Keratinocyte (primary cell): ENCODE measurements at regions not wholly inside any gene's neighbourhood (a gene's known extent, or its start where the extent isn't known, plus 50 kb on each side); places are given as distances from the start of the nearest gene placed in this dataset.

Experiments used
- DNase-seq: peaks from one replicate; pipeline ENCODE4 v3.0.0-alpha.2; 2011; ENCODE audit warnings: low read depth, missing footprints, low spot score
- FAIRE-seq: peaks from 2 replicates; lab custom pipeline; 2011; peaks lifted over from hg19 to GRCh38; lab: Jason Lieb, UNC
- H2AFZ ChIP-seq: 2 replicates; pipeline ENCODE4 v1.6.0; 2012; ENCODE audit warnings: low read length, control low read depth, inconsistent platforms; ENCODE audit not compliant: control insufficient read depth
- H3K27ac ChIP-seq: 2 replicates; pipeline ENCODE4 v1.5.1; 2011; ENCODE audit warnings: low read length; ENCODE audit not compliant: control insufficient read depth, insufficient read depth
- H3K27me3 ChIP-seq: 3 replicates; pipeline ENCODE4 v1.6.0; 2011; ENCODE audit warnings: low read length; ENCODE audit not compliant: control insufficient read depth, insufficient read depth; ENCODE audit errors: extremely low read depth
- H3K36me3 ChIP-seq, 2 experiments: 2 replicates in 1 of 2; 3 replicates in 1 of 2; pipeline ENCODE4 v1.5.1; 2011; ENCODE audit warnings: low read length in 2 of 2, mild to moderate bottlenecking in 1 of 2; ENCODE audit not compliant: control insufficient read depth in 2 of 2, insufficient read depth in 2 of 2; ENCODE audit errors: extremely low read depth in 1 of 2
- H3K4me1 ChIP-seq: 3 replicates; pipeline ENCODE4 v1.5.1; 2011; ENCODE audit warnings: low read length; ENCODE audit not compliant: control insufficient read depth, insufficient read depth; ENCODE audit errors: extremely low read depth
- H3K4me2 ChIP-seq: 3 replicates; pipeline ENCODE4 v1.6.0; 2011; ENCODE audit warnings: low read depth, low read length; ENCODE audit not compliant: control insufficient read depth, insufficient read depth; ENCODE audit errors: extremely low read depth
- H3K4me3 ChIP-seq, 3 experiments: fragments of 200-600 bp in 1 of 3; sonication (generic) in 1 of 3; 2 replicates in 2 of 3; 3 replicates in 1 of 3; pipeline ENCODE4 v1.5.1; 2011 to 2016; ENCODE audit warnings: low read length in 3 of 3, mild to moderate bottlenecking in 3 of 3, control low read depth in 2 of 3, inconsistent platforms in 1 of 3, low read depth in 1 of 3, mixed read lengths in 1 of 3, mixed run types in 1 of 3, moderate library complexity in 1 of 3; ENCODE audit not compliant: control insufficient read depth in 2 of 3, insufficient read depth in 2 of 3; ENCODE audit errors: extremely low read depth in 1 of 3
- H3K79me2 ChIP-seq: 2 replicates; pipeline ENCODE4 v1.6.0; 2012; ENCODE audit warnings: low read length; ENCODE audit not compliant: control insufficient read depth, insufficient read depth
- H3K9ac ChIP-seq: 3 replicates; pipeline ENCODE4 v1.6.0; 2011; ENCODE audit warnings: low read length; ENCODE audit not compliant: control insufficient read depth, insufficient read depth; ENCODE audit errors: extremely low read depth
- H3K9me1 ChIP-seq: 3 replicates; pipeline ENCODE4 v1.6.0; 2011; ENCODE audit warnings: low read length; ENCODE audit not compliant: control insufficient read depth, insufficient read depth; ENCODE audit errors: extremely low read depth
- H3K9me3 ChIP-seq: 2 replicates; pipeline ENCODE4 v1.5.1; 2012; ENCODE audit warnings: low read depth, low read length; ENCODE audit not compliant: control insufficient read depth
- H4K20me1 ChIP-seq: 3 replicates; pipeline ENCODE4 v1.6.0; 2011; ENCODE audit warnings: low read length; ENCODE audit not compliant: control insufficient read depth, insufficient read depth; ENCODE audit errors: extremely low read depth
- EZH2 ChIP-seq: IDR thresholded peaks from one replicate; pipeline ENCODE4 v1.6.1; 2012; ENCODE audit warnings: inconsistent platforms, mild to moderate bottlenecking, low read length, moderate library complexity
- dilution Hi-C: fragments of 300-500 bp; cut with MboI; formaldehyde crosslinking; loops from one replicate; pipeline ENCODE4 v1.7.0; 2020; ENCODE audit warnings: low sequenced_read_pairs; ENCODE audit not compliant: extremely low pct_ligation_motif_present
- TF ChIP-seq, protein P1 (sequence below), 3 experiments: IDR thresholded peaks in 1 of 3; conservative IDR thresholded peaks in 1 of 3; optimal IDR thresholded peaks in 1 of 3; 2 replicates in 2 of 3; 3 replicates in 1 of 3; pipeline versions ENCODE3 to v1.5.1; 2011; ENCODE audit warnings: low read length in 3 of 3, mild to moderate bottlenecking in 3 of 3, moderate library complexity in 2 of 3, control low read depth in 1 of 3, inconsistent platforms in 1 of 3; ENCODE audit not compliant: insufficient read depth in 2 of 3; ENCODE audit errors: extremely low read depth in 1 of 3

GRCh38 chr4:108395786-108396185 is 224.6 kb upstream of the RPL34 start:
- no peaks in the 10 kb centered on the region for H3K9me1 ChIP-seq
- no peaks in the 10 kb centered on the region for H3K27me3 ChIP-seq
- FAIRE-seq (no peak), DNase-seq (no peak)
- H3K9ac ChIP-seq: no peak overlapping the region
- H4K20me1 ChIP-seq: no peaks in the 10 kb centered on the region
- dilution Hi-C loops: no loop called here
- no peak overlapping the region for H3K4me3 ChIP-seq
- no peak overlapping the region for H3K27ac ChIP-seq
- H3K4me1 ChIP-seq: no peaks in the 10 kb centered on the region
- no peaks in the 10 kb centered on the region for H3K9me3 ChIP-seq
- H3K36me3 ChIP-seq: no peaks in the 10 kb centered on the region
- no peak for TF ChIP-seq EZH2
- TF ChIP-seq, protein P1, sequence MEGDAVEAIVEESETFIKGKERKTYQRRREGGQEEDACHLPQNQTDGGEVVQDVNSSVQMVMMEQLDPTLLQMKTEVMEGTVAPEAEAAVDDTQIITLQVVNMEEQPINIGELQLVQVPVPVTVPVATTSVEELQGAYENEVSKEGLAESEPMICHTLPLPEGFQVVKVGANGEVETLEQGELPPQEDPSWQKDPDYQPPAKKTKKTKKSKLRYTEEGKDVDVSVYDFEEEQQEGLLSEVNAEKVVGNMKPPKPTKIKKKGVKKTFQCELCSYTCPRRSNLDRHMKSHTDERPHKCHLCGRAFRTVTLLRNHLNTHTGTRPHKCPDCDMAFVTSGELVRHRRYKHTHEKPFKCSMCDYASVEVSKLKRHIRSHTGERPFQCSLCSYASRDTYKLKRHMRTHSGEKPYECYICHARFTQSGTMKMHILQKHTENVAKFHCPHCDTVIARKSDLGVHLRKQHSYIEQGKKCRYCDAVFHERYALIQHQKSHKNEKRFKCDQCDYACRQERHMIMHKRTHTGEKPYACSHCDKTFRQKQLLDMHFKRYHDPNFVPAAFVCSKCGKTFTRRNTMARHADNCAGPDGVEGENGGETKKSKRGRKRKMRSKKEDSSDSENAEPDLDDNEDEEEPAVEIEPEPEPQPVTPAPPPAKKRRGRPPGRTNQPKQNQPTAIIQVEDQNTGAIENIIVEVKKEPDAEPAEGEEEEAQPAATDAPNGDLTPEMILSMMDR (optimal IDR thresholded peaks at IDR 0.05 in 1 of 3, IDR thresholded peaks at IDR 0.05 in 1 of 3, conservative IDR thresholded peaks at IDR 0.05 in 1 of 3; ENCODE audit: extremely low read depth in 1 of 3, insufficient read depth in 2 of 3, low read length in 3 of 3): no peak
- H2AFZ ChIP-seq: no peak overlapping the region
- no peak overlapping the region for H3K4me2 ChIP-seq
- no peaks in the 10 kb centered on the region for H3K79me2 ChIP-seq

DNA sequence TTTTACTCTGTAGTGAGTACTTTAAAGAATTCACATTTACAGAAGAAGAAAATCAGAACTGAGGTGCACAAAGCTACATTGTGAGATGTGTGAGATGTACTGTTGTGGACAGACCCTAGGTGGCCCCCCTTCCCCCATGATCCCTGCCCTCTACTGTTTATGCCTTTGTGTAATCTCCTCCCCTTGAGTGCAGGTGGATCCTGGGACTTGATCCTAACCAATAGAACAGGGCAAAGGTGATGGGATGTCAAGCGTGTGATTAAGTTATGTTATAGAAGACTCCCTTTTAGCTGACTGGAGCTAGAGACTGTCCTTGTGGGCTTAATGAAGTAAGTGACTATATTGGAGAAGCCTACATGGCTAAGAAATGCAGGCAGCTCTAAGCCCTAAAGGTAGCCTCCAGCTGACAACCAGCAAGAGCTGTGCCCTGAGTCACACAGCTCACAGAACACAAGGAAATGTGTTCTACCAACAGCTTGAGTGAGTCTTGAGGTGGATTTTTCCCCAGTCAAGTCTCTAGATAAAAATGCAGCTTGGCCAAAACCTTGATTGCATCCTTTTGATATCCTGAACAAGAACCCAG is 225.2 kb upstream of the LEF1 start:
- no peak overlapping the region for H3K4me3 ChIP-seq
- DNase-seq (no peak), FAIRE-seq (no peak)
- H3K9me1 ChIP-seq: no peaks in the 10 kb centered on the region
- no peaks in the 10 kb centered on the region for H3K27me3 ChIP-seq
- H4K20me1 ChIP-seq: no peaks in the 10 kb centered on the region
- no peak overlapping the region for H2AFZ ChIP-seq
- no peak overlapping the region for H3K27ac ChIP-seq
- no peak overlapping the region for H3K4me2 ChIP-seq
- no peaks in the 10 kb centered on the region for H3K9me3 ChIP-seq
- no peaks in the 10 kb centered on the region for H3K36me3 ChIP-seq
- H3K4me1 ChIP-seq: no peaks in the 10 kb centered on the region
- H3K79me2 ChIP-seq: no peaks in the 10 kb centered on the region
- TF ChIP-seq, protein P1 (optimal IDR thresholded peaks at IDR 0.05 in 1 of 3, IDR thresholded peaks at IDR 0.05 in 1 of 3, conservative IDR thresholded peaks at IDR 0.05 in 1 of 3; ENCODE audit: extremely low read depth in 1 of 3, insufficient read depth in 2 of 3, low read length in 3 of 3): no peak
- TF ChIP-seq EZH2: no peak
- no peak overlapping the region for H3K9ac ChIP-seq
- dilution Hi-C loops: no loop called here
